Smooth muscle cell of the brain vasculature (primary cell): ENCODE measurements at regions not wholly inside any gene's neighbourhood (a gene's known extent, or its start where the extent isn't known, plus 50 kb on each side); places are given as distances from the start of the nearest gene placed in this dataset.

Source experiments
- DNase-seq: peaks from one replicate; pipeline ENCODE4 v3.0.0-alpha.2; 2012; ENCODE audit warnings: low read depth, low spot score

DNA sequence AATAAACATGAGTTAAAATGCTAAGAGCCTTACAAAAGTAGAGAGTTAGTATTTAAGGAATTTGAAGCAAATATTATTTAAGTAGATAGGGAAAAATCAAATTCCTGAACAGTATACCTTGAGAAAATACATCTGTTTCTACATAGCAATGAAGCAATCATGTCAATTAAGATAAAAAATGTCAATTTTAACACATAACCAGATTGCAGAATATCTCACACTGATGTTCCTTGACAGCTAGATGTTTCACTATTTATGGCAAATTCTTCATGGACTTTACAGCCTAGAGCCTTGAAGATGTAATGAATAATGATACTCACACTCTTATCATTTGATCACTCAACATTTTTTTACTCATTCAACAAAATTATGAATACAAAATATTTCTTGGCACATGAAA lies 708.2 kb upstream of the PTPRD start:
- DNase-seq = no peak

DNA sequence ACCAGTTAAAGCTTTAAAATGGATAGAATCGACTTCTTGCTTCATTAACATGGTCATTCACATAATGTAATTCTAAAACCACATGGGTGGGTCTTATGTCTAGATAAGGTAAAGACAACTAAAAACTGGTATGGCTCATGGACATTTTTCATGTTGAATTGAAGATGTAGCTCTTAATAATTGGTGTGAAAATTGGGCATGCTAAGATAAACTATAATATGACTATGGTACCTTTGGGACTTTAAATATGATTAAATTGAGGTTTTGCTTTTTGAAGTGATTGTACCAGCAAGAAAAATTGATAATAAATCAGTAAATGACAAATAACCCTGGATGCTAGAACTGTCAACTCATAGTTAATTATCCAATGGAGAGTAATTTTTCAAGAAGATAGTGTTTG lies 710.7 kb upstream of the PTPRD start:
- DNase-seq = no peak

GRCh38 chr9:11326231-11326630 lies 713.4 kb upstream of the PTPRD start:
- no peak for DNase-seq

DNA sequence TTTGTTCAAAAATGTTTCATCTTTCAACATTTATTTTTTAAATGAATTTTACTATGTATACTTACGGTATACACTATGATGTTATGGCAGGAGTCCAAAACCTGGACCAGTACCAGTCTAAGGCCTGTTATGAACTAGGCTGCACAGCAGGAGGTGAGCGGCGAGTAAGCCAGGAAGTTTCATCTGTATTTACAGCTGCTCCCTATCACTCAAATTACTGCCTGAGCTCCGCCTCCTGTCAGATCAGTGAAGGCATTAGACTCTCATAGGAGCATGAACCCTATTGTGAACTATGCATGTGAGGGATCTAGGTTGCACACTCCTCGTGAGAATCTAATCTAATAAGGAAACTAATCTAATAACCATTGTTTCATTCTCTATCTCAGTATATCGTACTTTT lies 715.5 kb upstream of the PTPRD start:
- DNase-seq = no peak

DNA sequence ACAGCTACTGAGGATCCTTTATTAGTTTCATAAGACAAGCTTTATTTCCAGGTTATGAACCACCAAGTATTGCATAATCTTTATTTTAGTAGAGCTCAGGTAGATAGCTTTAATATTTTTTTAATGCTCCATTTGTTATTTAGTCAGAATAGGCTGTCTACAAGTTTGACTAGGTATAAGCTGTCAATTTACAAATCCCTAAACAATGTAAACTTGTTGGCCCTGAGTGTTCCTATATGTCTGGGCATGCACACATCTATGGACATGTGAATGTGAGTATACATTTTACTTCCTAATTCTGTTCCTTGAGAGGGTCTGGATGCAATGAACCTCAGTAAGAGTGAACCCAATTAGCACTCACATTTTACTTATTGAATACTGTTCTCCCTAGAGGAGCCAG lies 722.2 kb upstream of the PTPRD start:
- DNase-seq = no peak

GRCh38 chr9:11338130-11338529 lies 725.3 kb upstream of the PTPRD start:
- DNase-seq = no peak

DNA sequence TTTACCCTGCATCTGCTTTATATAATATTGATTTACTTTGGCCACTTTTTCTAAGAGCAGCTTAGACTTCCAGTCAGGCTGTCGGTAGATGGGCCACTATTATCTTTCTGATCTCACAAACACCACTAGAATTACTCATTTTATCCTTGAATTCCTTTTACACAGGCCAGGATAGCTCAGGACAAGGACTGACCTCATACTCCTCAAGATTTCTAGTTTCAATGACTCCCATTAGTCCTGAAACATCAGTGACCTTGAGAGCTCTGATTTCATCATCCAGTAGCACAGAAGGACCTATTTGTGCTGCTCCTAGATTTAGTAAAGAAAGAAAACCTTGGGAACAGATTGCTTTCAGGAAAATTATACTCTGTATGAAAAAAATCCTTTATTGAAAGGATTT lies 727.9 kb upstream of the PTPRD start:
- no peak for DNase-seq

GRCh38 chr9:11347437-11347836 lies 734.6 kb upstream of the PTPRD start:
- DNase-seq = no peak

GRCh38 chr9:11348366-11348765 lies 735.6 kb upstream of the PTPRD start:
- no peak for DNase-seq

GRCh38 chr9:11349187-11349586 lies 736.4 kb upstream of the PTPRD start:
- DNase-seq = no peak

GRCh38 chr9:11352612-11353011 lies 739.8 kb upstream of the PTPRD start:
- DNase-seq = no peak

DNA sequence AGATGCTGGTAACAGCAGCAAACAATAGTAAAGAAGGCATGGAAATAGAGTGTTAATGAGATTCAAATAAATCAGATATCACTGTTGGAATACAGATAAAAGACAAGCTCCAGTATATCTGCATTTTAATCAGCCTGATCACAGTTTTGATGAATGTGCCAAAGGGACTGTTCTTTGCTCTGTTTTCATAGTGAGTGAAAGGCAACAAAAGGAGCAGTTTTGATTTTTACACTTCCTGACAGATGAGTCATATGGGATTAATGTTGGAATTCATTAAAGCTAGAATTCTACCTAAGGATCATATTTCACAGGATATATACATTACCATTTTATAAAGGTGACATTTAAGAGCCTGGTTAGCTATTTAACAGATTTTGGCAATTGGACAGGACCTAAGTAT lies 743.3 kb upstream of the PTPRD start:
- no peak for DNase-seq

GRCh38 chr9:11366585-11367129 lies 753.9 kb upstream of the PTPRD start:
- no peak for DNase-seq

- DNase-seq = no peak
These were observed 762.1 kb upstream of the PTPRD start for GRCh38 chr9:11374926-11375325.

DNA sequence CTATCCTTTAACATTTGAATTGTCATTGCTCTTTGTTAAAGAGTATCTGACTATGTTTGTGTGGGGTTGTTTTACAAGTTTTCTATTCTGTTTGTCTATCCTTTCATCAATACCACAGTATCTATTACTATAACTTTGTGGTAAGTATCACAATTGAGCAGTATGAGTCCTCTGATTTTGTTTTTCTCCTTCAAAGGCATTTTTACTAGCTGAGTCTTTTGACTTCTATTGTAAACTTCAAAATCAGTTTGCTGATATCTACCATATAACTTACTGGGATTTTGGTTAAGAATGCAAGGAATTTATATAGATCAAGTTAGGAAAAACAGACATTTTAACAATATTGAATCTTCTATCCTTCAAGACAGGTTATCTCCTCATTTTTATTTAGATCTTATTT lies 789.8 kb upstream of the PTPRD start:
- DNase-seq = no peak

DNA sequence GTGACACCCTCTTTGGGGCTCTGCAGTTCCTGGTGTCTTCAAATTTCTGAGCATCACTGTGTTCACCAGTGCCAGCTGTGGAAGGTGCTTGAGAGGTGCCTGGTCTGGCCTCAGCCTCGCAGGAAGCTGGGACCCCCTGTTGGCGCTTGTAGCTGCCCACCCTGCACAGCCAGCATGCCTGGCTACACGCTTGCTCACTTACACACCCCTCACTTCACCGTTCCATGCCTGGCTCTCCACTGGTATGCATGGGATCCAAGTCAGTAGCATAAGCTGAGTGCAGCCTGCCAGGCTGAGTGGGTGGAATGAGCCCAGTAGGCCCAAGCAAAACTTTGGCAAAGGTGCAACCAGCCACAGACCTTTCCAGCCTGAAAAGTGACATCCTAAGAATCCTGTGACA lies 801.4 kb upstream of the PTPRD start:
- no peak for DNase-seq

GRCh38 chr9:11417782-11418181 lies 805.0 kb upstream of the PTPRD start:
- no peak for DNase-seq

- DNase-seq = no peak
These were observed 818.7 kb upstream of the PTPRD start for GRCh38 chr9:11431490-11431889.

DNA sequence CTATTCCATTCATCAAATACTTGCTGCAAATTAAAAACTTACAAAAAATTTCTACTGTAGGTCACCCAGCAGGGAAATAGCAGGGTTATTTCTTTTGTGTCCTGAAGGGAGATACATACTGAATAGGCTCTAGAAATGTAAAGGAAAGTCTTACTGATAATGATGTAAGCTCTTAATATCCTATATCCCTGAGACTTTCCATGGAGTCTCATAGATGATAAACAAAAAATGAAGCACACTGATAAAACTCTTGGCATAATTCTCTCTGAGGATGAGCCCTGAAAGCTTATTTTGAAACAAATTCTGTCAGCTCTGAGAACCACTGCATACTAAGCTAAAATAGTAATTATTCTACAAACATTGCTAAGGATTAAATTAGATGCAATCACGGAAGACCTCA lies 819.6 kb upstream of the PTPRD start:
- DNase-seq = no peak

GRCh38 chr9:11443631-11444030 lies 830.8 kb upstream of the PTPRD start:
- no peak for DNase-seq

- DNase-seq = no peak
These were observed 845.3 kb upstream of the PTPRD start for GRCh38 chr9:11457825-11458790.

GRCh38 chr9:11469745-11470144 lies 856.9 kb upstream of the PTPRD start:
- DNase-seq = no peak

- no peak for DNase-seq
These were observed 858.5 kb upstream of the PTPRD start for GRCh38 chr9:11471321-11471720.
